Esophagus squamous epithelium (tissue), 5 donors: ENCODE measurements at regions not wholly inside any gene's neighbourhood (a gene's known extent, or its start where the extent isn't known, plus 50 kb on each side); places are given as distances from the start of the nearest gene placed in this dataset.
"Not testable (repeated sequence)": the region's sequence is repeated elsewhere in the genome, so short reads cannot be mapped to it uniquely, and the experiment has no call there.

Source experiments
- DNase-seq: peaks from one replicate; lab custom pipeline; 2025; lab: John Stamatoyannopoulos, UW
- H3K27ac ChIP-seq, 4 donors: fragments of 200-600 bp; sonication (generic); one replicate each; pipeline ENCODE4 v1.5.1; 2016 to 2019; ENCODE audit warnings: mild to moderate bottlenecking in 1 of 4
- H3K27me3 ChIP-seq, 4 donors: fragments of 200-600 bp; sonication (generic); 1 replicate in 3 of 4; 2 replicates in 1 of 4; pipeline versions ENCODE4 v1.5.1 to v1.6.0; 2017 to 2021; ENCODE audit warnings: antibody characterized with exemption in 1 of 4
- H3K36me3 ChIP-seq, 3 donors: fragments of 200-600 bp; sonication (generic); one replicate each; pipeline ENCODE4 v1.5.1; 2016 to 2019
- H3K4me1 ChIP-seq, 3 donors: fragments of 200-600 bp; sonication (generic); one replicate each; pipeline ENCODE4 v1.5.1; 2017 to 2019
- H3K4me3 ChIP-seq, 4 donors: fragments of 200-600 bp; sonication (generic); 1 replicate in 3 of 4; 2 replicates in 1 of 4; pipeline ENCODE4 v1.5.1; 2016 to 2019; ENCODE audit warnings: mild to moderate bottlenecking in 2 of 4, moderate library complexity in 1 of 4
- H3K9me3 ChIP-seq, 3 donors: fragments of 200-600 bp; sonication (generic); one replicate each; pipeline ENCODE4 v1.5.1; 2016 to 2019
- POLR2A ChIP-seq, 4 donors: fragments of 450-650 bp; IDR thresholded peaks; one replicate each; pipeline ENCODE4 v1.6.1; 2017; ENCODE audit warnings: antibody characterized with exemption in 4 of 4, mild to moderate bottlenecking in 4 of 4, moderate library complexity in 3 of 4
- WGBS, 2 donors: methylation state at CpG; one replicate each; pipeline ENCODE4 v1.1.5; 2018; 5-methylcytosine and 5-hydroxymethylcytosine counted together
- intact Hi-C: fragments of 100-400 bp; cut with DNase I; formaldehyde crosslinking; loops from one replicate; pipeline ENCODE4 v1.15.0; 2022
- TF ChIP-seq, protein P1 (sequence below), 6 experiments: fragments of 450-650 bp in 4 of 6; fragments of 200-600 bp in 2 of 6; sonication (generic) in 2 of 6; IDR thresholded peaks; one replicate each; pipeline ENCODE4 v1.5.1; 2016 to 2019; ENCODE audit warnings: antibody characterized with exemption in 6 of 6, mild to moderate bottlenecking in 4 of 6, moderate library complexity in 4 of 6
- donor health status: DM: yes; HTN: yes; CAD: no.

DNA sequence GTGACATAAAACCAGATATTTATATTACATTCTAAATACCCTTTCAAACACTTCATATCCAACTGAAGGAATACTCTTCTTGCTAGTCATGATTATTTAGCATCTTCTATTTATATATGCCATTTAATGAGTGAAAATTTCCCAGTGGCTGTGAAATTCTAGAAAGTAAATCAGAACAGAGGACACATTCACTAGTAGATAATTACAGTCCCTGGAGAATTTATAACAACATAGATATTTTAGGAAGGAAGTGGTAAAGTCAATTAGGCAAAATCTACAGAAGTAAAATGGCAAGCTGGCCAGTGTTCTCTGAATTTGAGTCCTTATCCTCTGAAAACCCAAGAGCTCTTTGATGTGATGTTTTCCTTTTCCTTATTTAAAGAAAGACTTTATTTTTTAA is 121.8 kb downstream of the PMAIP1 start:
- no peak for DNase-seq
- TF ChIP-seq, protein P1, sequence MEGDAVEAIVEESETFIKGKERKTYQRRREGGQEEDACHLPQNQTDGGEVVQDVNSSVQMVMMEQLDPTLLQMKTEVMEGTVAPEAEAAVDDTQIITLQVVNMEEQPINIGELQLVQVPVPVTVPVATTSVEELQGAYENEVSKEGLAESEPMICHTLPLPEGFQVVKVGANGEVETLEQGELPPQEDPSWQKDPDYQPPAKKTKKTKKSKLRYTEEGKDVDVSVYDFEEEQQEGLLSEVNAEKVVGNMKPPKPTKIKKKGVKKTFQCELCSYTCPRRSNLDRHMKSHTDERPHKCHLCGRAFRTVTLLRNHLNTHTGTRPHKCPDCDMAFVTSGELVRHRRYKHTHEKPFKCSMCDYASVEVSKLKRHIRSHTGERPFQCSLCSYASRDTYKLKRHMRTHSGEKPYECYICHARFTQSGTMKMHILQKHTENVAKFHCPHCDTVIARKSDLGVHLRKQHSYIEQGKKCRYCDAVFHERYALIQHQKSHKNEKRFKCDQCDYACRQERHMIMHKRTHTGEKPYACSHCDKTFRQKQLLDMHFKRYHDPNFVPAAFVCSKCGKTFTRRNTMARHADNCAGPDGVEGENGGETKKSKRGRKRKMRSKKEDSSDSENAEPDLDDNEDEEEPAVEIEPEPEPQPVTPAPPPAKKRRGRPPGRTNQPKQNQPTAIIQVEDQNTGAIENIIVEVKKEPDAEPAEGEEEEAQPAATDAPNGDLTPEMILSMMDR (IDR thresholded peaks at IDR 0.05), result no peak
- no peak for TF ChIP-seq POLR2A (IDR thresholded peaks at IDR 0.05)
- no peak overlapping the region for H3K27ac ChIP-seq
- intact Hi-C loops, result no loop called here
- no peaks in the 10 kb centered on the region for H3K27me3 ChIP-seq
- no peaks in the 10 kb centered on the region for H3K36me3 ChIP-seq
- no peaks in the 10 kb centered on the region for H3K9me3 ChIP-seq
- no peaks in the 10 kb centered on the region for H3K4me1 ChIP-seq
- no peak overlapping the region for H3K4me3 ChIP-seq

DNA sequence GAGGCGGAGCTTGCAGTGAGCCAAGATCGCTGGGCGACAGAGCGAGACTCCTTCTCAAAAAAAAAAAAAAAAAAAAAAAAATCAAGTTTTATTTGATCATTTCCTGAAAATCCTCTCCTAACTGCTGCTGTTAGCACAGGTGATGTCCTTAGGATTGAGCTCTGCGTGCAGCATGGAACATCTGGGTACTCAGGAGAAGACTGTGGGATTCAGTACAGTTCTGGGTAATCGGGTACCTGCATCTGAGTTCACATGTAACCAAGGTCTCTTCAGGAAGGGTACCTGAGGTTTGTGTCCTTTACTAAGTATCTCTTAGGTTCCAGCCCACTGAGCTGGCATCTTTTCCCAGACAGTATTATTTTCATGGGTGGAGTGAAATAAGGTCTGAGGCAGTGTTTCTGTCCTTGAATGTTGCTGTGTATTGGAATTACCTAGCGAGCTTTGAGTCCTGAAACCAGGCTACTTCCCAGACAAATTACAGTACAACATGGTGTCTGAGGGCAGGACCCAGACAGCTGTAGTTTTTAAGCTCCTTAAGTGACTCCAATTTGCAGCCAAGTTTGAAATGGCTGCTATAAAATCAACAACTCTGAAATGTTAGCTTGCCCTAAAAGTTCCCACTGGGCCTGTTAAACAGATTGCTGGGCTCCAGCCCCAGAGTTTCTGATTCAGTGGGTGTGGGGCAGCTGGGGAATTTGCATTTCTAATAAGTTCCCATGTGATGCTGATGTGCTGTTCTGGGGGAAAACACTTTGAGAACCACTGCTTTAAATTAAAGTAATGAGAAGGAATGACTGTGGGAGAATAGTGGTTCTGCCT is 120.5 kb downstream of the PMAIP1 start:
- intact Hi-C loops, result no loop called here
- H3K27ac ChIP-seq, result no peak overlapping the region
- no peak overlapping the region for H3K4me3 ChIP-seq
- H3K36me3 ChIP-seq, result no peaks in the 10 kb centered on the region
- H3K4me1 ChIP-seq, result no peaks in the 10 kb centered on the region
- H3K9me3 ChIP-seq, result no peaks in the 10 kb centered on the region
- TF ChIP-seq POLR2A (IDR thresholded peaks at IDR 0.05), result no peak
- TF ChIP-seq, protein P1 (IDR thresholded peaks at IDR 0.05), result no peak
- no peaks in the 10 kb centered on the region for H3K27me3 ChIP-seq
- no peak for DNase-seq
- 70 to 91% methylated on average over 6 to 7 of the region's 7 CpGs for WGBS, 2 donors

DNA sequence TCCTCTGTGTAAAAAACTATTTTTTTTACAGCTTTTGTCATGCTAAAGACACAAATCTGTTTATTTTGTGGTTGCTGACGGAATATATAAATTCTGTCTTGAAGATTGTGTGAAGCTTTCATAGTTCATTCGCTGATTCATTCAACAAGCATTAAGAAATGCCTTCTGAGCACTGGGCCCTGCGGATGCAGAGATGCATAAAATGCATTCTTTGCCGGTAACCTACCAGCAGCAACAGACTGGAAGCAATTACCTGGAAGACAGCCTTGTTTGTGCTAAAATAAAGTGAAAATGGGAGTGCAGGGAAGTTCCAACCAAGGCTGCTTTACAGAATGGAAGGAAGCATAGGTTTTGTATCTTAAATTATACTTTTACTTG is 119.7 kb downstream of the PMAIP1 start:
- 64 to 79% methylated on average over 4 of the region's 4 CpGs for WGBS, 2 donors
- Histone ChIP-seq H3K27ac (no peak overlapping the region), H3K27me3 (no peaks in the 10 kb centered on the region), H3K36me3 (no peaks in the 10 kb centered on the region), H3K4me1 (no peaks in the 10 kb centered on the region), H3K9me3 (no peaks in the 10 kb centered on the region), H3K4me3 (no peak overlapping the region)
- intact Hi-C loops, result no loop called here
- no peak for DNase-seq
- TF ChIP-seq, protein P1 (IDR thresholded peaks at IDR 0.05), result no peak
- TF ChIP-seq POLR2A (IDR thresholded peaks at IDR 0.05), result no peak

DNA sequence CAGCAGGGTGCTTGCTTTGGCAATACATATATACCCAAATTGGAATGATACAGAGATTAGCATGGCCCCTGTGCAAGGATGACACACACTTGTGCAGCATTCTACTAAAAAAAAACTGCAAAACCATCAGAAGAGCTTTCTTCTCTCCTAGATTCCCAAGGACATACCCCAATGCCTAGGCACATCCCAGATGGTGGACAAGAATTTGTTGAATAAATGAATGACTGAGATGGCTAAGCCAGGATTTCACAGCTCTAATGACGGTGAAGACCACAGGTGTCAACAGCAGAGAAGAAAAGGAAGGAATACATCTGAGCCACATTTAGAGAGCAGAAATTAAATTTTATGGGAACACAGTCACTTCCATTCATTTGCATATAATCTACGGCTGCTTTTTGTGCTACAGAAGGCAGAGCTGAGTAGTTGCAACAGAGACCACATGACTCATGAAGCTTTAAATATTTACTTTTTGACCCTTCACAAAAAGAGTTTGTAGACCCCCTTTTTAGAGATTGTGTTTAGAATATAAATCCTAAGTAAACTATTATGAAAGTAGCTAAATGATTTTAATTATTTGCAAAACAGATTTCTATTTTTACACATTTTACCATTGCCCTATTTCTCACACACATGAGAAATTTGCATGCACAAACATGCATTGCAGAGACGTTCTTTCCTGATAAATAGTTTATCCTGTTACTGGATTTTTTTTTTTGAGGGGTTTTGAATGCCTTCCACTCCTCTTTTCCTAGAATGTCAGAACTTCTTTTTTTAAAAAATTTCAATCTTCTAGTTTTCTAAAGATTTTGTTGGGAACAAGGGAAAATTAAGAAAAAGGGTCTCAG is 119.0 kb downstream of the PMAIP1 start:
- no peak overlapping the region for H3K4me3 ChIP-seq
- DNase-seq, result no peak
- H3K36me3 ChIP-seq, result no peaks in the 10 kb centered on the region
- no peaks in the 10 kb centered on the region for H3K4me1 ChIP-seq
- H3K27ac ChIP-seq, result no peak overlapping the region
- TF ChIP-seq, protein P1 (IDR thresholded peaks at IDR 0.05), result no peak
- no peak for TF ChIP-seq POLR2A (IDR thresholded peaks at IDR 0.05)
- H3K27me3 ChIP-seq, result no peaks in the 10 kb centered on the region
- WGBS, 2 donors, result 20 to 35% methylated on average over 2 to 3 of the region's 3 CpGs
- intact Hi-C loops, result no loop called here
- H3K9me3 ChIP-seq, result no peaks in the 10 kb centered on the region

DNA sequence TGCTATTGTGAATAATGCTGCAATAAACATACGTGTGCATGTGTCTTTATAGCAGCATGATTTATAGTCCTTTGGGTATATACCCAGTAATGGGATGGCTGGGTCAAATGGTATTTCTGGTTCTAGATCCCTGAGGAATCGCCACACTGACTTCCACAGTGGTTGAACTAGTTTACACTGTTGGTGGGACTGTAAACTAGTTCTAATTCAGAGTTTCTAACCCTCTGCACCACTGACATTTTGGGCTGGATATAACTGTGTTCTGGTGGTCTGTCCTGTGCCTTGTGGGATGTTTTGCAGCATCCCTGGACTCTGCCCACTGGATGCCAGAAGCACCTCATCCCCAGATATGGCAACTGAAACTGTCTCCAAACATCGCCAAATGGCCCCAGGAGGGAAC is 118.3 kb downstream of the PMAIP1 start:
- H3K27ac ChIP-seq, H3K27me3 ChIP-seq, H3K9me3 ChIP-seq, intact Hi-C loops, H3K4me3 ChIP-seq, H3K36me3 ChIP-seq, H3K4me1 ChIP-seq, DNase-seq: not testable (repeated sequence)
- WGBS, 2 donors, result 92 to 100% methylated on average over 1 to 2 of the region's 3 CpGs
